Esophagus (tissue), 2 donors: ENCODE measurements at regions not wholly inside any gene's neighbourhood (a gene's known extent, or its start where the extent isn't known, plus 50 kb on each side); places are given as distances from the start of the nearest gene placed in this dataset.

Source experiments
- H3K27ac ChIP-seq, 2 donors: one replicate each; pipeline ENCODE4 v1.5.1; 2013; ENCODE audit warnings: low read depth in 2 of 2, mild to moderate bottlenecking in 2 of 2, inconsistent platforms in 1 of 2, low read length in 1 of 2, moderate library complexity in 1 of 2
- H3K27me3 ChIP-seq, 2 donors: one replicate each; pipeline ENCODE4 v1.6.1; 2013; ENCODE audit warnings: low read length in 2 of 2, control low read depth in 1 of 2, mild to moderate bottlenecking in 1 of 2; ENCODE audit not compliant: insufficient read depth in 2 of 2, control insufficient read depth in 1 of 2
- H3K36me3 ChIP-seq, 2 donors: one replicate each; pipeline ENCODE4 v1.6.1; 2013; ENCODE audit warnings: low read length in 1 of 2; ENCODE audit not compliant: control insufficient read depth in 2 of 2, insufficient read depth in 2 of 2
- H3K4me1 ChIP-seq, 2 donors: one replicate each; pipeline ENCODE4 v1.6.1; 2013; ENCODE audit warnings: low read length in 1 of 2; ENCODE audit not compliant: control insufficient read depth in 2 of 2, insufficient read depth in 2 of 2
- H3K4me3 ChIP-seq, 2 donors: one replicate each; pipeline ENCODE4 v1.5.1; 2013; ENCODE audit warnings: low read length in 2 of 2, mild to moderate bottlenecking in 2 of 2, low read depth in 1 of 2, moderate library complexity in 1 of 2
- H3K9me3 ChIP-seq, 2 donors: one replicate each; pipeline ENCODE4 v1.6.1; 2013; ENCODE audit warnings: mild to moderate bottlenecking in 2 of 2, low read depth in 1 of 2, low read length in 1 of 2, moderate library complexity in 1 of 2; ENCODE audit not compliant: control insufficient read depth in 2 of 2, insufficient read depth in 1 of 2
- WGBS, 2 donors: extraction: QIAGEN DNeasy Blood & Tissue Kit; methylation state at CpG; one replicate each; pipeline ENCODE4 v1.1.7; 2013; 5-methylcytosine and 5-hydroxymethylcytosine counted together
- donor health status: healthy with polysubstance abuse.
- donor health status: Bipolar disorder and iron deficiency.

DNA sequence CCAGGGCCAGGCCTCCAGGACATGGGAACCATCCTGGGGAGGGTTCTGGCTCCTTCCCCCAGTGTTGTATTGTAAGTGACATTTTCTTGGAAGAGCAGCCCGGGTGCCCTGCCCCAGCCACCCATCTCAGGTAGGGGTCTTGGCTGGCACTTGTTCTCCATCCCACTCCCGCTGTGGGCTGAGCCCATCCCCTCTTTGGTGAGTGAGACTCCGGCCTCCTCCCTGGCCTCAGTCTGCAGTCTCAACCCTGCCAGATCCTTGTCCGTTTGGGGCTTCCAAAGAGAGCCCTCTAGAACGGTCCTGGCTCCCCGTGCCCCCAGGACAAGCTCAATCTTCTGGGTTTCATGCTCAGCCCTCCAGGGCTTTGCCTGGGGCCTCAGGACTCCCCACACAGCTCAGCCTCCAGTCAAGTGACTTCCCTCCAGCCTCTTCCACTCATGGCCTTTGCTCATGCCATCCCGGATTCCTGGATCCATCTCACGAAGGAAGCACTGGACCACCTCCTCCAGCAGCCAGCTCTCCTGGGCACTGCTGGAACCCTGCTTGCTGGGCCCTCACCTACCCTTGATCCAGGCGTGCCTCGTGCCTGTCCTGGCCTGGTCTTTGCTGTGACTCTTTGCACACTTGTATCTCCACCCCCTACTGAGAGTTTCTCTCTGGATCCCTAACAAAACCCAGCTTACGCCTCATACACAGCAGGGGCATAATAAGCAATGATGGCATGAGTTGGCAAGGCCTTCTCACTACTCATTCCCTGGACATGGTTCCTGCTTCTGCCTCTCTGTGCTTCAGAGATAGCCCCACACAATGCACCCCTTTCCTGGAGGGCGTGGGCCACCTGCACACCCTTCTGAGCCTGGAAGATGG, 297.4 kb upstream of the RTL1 start:
- WGBS, 2 donors = 87 to 89% methylated on average over 12 of the region's 12 CpGs
- no peaks in the 10 kb centered on the region for H3K27me3 ChIP-seq
- H3K4me1 ChIP-seq = no peaks in the 10 kb centered on the region
- H3K9me3 ChIP-seq = peaks cover 0 to 7% of the 10 kb centered on the region in 2 donors
- no peak overlapping the region for H3K4me3 ChIP-seq
- H3K27ac ChIP-seq = no peak overlapping the region
- no peaks in the 10 kb centered on the region for H3K36me3 ChIP-seq

DNA sequence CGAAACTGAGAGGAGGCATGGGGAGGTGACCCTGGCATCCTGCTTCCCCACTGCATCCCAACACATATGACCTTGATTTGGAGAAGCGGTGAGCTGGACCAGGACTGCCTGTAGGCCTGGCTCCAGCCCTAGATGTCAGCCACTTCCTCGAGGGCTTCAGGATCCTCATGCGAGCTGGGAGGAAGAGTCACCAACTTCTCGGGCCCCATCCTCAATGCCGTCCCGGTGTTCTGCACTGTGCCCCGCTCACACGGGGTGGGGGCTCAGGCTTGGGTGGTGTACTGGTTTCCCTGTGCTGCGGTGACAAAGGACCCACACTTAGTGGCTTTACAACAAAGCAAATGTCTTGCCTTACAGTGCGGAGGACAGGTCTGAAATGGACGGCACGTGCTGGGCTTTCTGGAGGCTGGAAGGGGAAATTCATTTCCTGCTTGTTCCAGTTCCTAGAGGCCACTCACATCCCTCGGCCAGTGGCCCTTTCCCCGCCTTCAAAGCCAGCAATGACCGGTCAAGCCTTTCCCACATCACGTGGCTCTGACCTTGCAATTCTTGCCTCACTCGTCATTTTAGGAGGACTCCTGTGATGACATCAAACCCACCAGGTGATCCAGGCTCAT, 298.1 kb upstream of the RTL1 start:
- 91 to 92% methylated on average over 18 of the region's 18 CpGs for WGBS, 2 donors
- H3K4me1 ChIP-seq = no peaks in the 10 kb centered on the region
- H3K27ac ChIP-seq = no peak overlapping the region
- no peaks in the 10 kb centered on the region for H3K27me3 ChIP-seq
- no peak overlapping the region for H3K4me3 ChIP-seq
- no peaks in the 10 kb centered on the region for H3K36me3 ChIP-seq
- H3K9me3 ChIP-seq = peaks cover 0 to 7% of the 10 kb centered on the region in 2 donors

DNA sequence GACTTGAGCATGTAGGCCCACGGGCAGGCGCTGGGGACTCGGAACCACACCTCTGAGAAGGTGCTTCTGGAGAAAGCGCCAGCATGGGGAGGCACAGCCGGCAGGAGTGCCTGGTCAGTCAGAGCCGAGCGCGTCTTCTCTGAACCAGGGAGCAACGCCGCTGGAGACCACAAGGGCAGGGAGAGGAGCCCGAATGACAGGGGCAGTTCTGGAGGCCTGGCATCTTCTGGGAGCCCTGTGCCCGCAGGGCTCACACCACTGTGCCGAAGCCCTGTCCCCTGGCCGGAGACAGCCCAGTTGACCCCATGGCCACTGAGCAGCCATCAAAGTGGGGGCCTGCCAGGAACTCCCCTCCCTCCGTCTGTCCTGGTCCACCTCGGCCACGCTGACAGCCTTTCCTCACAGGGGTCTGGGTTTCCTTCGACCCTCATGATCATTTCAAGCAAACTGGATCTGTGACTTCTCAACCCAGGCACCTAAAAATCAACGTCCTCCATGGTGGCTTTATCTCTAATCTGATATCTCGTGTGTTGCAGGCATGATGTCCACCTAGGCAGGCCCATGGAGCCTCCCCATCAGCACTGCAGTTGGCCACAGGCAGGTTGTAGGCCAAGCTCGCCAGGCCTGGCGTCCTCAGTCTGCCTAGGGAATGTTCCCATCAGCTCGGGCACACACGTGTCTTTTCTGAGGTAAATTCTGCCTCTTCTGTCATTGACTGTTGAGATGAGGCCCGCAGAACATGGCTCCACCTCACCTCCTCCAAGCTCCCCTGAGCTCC, 299.3 kb upstream of the RTL1 start:
- Histone ChIP-seq H3K27me3 (no peaks in the 10 kb centered on the region), H3K4me1 (no peaks in the 10 kb centered on the region), H3K9me3 (peaks cover 0 to 7% of the 10 kb centered on the region in 2 donors), H3K27ac (no peak overlapping the region), H3K4me3 (no peak overlapping the region), H3K36me3 (no peaks in the 10 kb centered on the region)
- WGBS, 2 donors = 88% methylated on average over 25 of the region's 25 CpGs

DNA sequence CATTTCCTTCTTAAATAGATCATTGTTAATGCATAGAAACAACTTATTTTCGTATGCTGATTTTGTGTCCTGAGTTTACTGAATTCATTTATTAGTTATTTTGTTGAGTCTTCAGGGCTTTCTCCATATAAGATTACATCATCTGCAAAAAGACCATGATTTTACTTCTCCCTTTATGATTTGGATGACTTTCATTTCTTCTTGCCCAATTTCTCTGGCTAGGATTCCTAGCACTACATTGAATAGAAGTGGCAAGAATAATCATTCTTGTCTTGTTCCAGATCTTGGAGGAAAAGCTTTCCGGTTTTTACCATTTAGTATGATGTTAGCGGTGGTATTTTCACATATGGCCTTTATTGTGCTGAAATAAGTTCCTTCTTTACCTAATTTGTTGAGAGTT, 303.0 kb upstream of the RTL1 start:
- Histone ChIP-seq H3K9me3 (peaks cover 0 to 7% of the 10 kb centered on the region in 2 donors), H3K27me3 (no peaks in the 10 kb centered on the region), H3K27ac (no peak overlapping the region), H3K4me1 (no peaks in the 10 kb centered on the region), H3K4me3 (no peak overlapping the region), H3K36me3 (no peaks in the 10 kb centered on the region)
- WGBS, 2 donors = 74 to 85% methylated on average over 3 of the region's 3 CpGs

DNA sequence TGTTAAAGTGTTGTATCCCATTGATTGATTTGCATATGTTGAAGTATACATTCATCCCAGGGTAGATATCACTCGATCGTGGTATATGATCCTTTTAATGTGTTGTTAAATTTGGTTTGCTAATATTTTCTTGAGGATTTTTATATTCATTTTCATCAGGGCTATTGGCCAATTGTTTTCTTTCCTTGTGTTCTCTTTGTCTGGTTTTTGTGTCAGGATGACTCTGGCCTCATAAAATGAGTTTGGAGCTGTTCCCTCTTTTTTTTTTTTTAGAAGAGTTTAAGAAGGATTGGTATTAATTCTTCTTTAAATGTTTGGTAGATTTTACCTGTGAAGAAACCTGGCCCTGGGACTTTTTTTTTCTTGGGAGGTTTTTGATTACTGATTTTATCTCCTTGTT, 303.5 kb upstream of the RTL1 start:
- H3K4me1 ChIP-seq = no peaks in the 10 kb centered on the region
- H3K36me3 ChIP-seq = no peaks in the 10 kb centered on the region
- H3K27me3 ChIP-seq = no peaks in the 10 kb centered on the region
- no peak overlapping the region for H3K27ac ChIP-seq
- 90 to 95% methylated on average over 2 of the region's 2 CpGs for whole genome bisulfite sequencing, 2 donors
- no peak overlapping the region for H3K4me3 ChIP-seq
- peaks cover 0 to 7% of the 10 kb centered on the region in 2 donors for H3K9me3 ChIP-seq

DNA sequence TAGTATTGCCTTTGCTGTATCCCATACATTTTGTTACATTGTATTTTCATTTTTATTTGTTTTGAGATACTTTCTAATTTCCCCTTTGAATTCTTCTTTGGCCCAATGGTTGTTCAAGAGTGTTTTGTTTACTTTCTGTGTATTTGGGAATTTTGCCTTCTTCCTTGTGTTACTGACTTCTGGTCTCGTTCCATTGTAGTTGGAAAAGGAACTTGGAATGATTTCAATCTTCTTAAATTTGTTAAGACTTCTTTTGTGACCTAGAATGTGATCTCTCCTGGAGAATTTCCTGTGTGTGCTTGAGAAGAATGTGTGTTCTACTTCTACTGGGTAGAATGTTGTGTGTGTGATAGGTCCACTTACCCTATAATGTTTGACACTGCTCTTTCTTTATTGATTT, 304.4 kb upstream of the RTL1 start:
- H3K27me3 ChIP-seq = no peaks in the 10 kb centered on the region
- H3K36me3 ChIP-seq = no peaks in the 10 kb centered on the region
- no peak overlapping the region for H3K4me3 ChIP-seq
- WGBS, 2 donors = 16 to 31% methylated on average over 1 of the region's 1 CpG
- H3K27ac ChIP-seq = no peak overlapping the region
- H3K4me1 ChIP-seq = no peaks in the 10 kb centered on the region
- peaks cover 0 to 4% of the 10 kb centered on the region in 2 donors for H3K9me3 ChIP-seq

DNA sequence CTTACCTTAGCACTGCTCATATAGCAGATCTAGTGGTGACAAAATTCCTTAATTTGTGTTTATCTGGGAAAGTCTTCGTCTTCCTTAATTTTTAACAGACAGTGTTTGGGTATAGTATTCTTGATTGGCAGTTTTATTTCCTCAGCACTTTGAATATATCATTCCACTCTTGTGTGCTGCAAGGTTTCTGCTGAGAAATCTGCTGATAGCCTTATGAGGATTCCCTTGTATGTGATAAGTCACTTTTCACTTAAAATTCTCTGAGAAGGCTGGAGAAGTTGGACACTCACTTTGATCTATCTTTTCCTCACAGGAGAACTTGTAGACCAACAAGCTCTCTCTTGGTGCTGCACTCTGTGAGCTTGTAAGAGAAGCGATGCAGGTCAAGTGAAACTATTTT, 306.1 kb upstream of the RTL1 start:
- no peaks in the 10 kb centered on the region for H3K9me3 ChIP-seq
- WGBS, 2 donors = 77 to 86% methylated on average over 2 of the region's 2 CpGs
- H3K36me3 ChIP-seq = no peaks in the 10 kb centered on the region
- H3K27me3 ChIP-seq = no peaks in the 10 kb centered on the region
- H3K4me1 ChIP-seq = no peaks in the 10 kb centered on the region
- no peak overlapping the region for H3K27ac ChIP-seq
- H3K4me3 ChIP-seq = no peak overlapping the region

DNA sequence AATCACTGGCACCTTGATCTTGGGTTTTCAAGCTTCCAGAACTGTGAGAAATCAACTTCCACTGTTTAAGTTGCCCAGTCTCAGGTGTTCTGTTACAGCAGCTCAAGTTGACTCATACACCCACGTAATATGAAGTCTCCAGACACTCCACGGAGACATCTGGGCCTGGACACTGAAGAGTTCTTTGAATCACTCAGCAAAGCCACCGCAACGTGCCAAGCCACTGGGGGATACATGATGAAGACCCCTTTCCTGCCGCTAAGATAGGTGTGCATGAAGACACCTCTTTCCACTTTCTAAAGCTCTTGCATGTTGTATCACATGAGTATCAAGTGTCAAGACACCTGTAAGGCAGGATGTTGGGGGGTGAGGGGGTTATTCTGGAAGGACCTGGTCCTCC, 311.7 kb upstream of the RTL1 start:
- Histone ChIP-seq H3K4me3 (no peak overlapping the region), H3K36me3 (no peaks in the 10 kb centered on the region), H3K4me1 (no peaks in the 10 kb centered on the region), H3K27me3 (no peaks in the 10 kb centered on the region), H3K9me3 (peaks cover 0 to 8% of the 10 kb centered on the region in 2 donors), H3K27ac (no peak overlapping the region)
- WGBS, 2 donors = 87 to 88% methylated on average over 5 of the region's 5 CpGs

DNA sequence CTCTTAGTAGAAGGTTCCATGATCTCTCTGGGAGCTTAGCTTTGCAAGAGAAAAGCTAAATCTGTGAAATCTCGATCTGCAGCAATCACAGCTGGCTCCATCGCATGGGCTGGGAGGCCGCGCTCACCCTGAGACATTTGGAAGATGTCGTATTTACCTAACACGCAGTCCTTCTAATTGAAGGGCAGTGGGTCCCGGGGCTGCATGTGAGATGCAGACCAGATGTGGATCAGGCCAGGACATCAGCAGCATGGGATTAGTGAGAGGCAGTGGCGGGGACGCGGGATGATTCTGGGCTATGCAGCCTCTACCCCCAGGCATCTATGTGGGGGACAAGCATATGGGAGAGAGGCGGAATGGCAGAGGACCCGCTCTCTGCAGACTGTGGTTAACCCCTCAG, 312.4 kb upstream of the RTL1 start:
- 80% methylated on average over 12 of the region's 12 CpGs for WGBS, 2 donors
- Histone ChIP-seq H3K27ac (no peak overlapping the region), H3K9me3 (peaks cover 0 to 8% of the 10 kb centered on the region in 2 donors), H3K4me1 (no peaks in the 10 kb centered on the region), H3K36me3 (no peaks in the 10 kb centered on the region), H3K27me3 (no peaks in the 10 kb centered on the region), H3K4me3 (no peak overlapping the region)
